ENCODE measurements at regions not wholly inside any gene's neighbourhood (a gene's known extent, or its start where the extent isn't known, plus 50 kb on each side); places are given as distances from the start of the nearest gene placed in this dataset.

DNA sequence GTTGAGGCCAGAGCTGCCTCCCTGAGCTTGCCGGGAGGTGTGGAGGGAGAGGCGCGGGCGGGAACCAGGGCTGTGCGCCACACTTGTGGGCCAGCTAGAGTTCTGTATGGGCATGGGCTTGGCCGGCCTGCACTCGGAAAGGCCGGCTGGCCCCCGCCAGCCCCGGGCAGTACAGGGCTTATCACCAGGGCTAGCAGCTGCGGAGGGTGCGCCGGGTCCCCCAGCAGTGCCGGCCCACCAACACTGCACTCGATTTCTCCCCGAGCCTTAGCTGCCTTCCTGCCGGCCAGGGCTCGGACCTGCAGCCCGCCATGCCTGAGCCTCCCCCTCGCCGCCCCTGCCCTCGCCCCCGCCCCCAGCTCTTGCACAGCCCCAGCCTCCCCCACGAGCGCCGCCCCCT, 472.7 kb downstream of the TFAP2A start:
- DNase-seq (ENCODE audit: low read depth), result no peak

DNA sequence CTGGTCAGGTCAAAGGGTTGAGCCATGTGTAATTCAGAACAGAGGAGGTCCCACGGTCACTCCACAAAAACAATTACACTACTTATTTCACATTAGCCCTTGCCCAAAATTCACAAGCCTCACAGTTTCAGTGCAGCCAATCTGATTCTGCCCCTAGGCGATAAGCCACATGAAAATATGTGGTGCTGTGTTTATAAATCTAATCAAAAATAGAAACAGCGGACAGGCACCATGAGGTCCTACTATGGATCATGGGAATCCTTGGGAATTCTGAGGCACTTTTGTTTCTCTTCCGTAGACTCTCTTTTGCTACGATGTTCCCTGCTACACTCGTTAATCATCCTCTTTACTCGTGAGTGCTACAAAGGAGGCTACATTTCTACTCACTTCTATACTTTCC, 476.1 kb downstream of the TFAP2A start:
- no peak for DNase-seq (ENCODE audit: low read depth)

DNA sequence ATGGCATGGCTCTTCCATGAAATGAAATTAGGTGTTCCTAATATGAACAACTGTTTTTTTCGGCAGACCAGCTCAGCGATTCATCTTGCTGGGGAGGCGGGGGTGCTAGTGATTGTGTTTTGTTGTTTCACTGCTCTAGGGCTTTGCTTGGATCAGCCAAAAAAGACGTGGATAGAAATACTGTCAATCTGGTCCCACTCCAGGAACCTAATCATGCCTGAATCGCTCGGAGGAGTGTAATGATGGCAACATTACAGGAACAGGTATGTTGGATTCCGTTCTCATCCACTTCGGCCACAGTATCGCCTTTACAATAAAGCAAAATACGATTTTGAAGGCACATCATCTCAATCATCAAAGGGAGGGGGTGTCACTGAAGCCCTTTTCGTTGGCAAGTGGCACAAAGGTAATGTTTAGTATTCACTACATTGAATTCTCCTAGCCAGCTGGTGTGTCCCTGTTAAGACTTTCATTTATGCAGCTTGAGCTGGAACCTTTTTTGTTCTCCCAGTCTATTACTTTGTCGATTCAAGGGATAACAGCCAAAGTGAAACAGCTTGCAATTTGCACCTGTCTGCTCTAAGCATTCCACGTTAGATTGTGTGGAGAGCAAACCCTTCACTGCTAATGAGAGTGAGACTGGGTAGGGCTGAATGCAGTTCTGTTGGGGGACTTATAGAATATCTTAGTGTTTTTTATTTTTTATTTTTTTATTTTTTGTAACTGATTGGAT, 477.7 kb downstream of the TFAP2A start:
- DNase-seq (ENCODE audit: low read depth), result no peak

DNA sequence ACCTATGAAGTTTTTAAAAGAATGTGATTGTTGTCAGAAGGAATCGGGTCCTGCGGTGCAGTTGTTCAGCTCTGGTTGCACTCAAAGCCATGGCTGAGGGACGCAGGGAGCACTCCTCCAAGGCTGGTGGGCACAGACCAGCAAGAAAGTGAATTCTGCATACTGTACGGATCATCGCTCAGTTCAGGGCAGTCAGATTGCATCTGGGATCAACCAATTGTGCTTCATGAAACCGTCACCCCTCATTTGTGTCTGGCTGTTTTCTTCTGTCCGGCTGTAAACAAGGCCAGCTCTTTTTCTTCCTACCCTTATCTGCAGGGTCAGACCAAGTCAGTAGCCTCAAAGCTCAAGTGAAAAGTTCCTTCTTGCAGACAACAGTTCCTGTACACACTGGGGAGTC, 478.3 kb downstream of the TFAP2A start:
- no peak for DNase-seq (ENCODE audit: low read depth)

DNA sequence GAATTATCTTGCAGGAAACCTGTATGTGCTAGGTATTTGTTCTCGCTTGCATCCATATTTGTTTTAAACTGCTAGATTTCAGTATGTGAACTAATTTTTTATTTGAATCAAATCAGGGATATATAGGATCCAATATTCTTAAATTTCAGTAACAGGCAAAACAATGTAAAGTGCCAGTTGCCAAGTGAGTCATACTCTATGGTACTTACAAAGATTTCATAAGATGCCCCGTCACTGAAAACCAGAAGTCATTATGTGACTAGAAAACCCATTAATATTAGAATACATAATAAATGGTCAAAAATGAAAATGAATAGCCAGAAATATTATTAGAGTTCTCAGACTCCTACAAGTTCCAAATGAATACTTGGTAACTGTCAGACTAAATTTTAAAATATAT, 481.2 kb downstream of the TFAP2A start:
- DNase-seq (ENCODE audit: low read depth), result no peak

DNA sequence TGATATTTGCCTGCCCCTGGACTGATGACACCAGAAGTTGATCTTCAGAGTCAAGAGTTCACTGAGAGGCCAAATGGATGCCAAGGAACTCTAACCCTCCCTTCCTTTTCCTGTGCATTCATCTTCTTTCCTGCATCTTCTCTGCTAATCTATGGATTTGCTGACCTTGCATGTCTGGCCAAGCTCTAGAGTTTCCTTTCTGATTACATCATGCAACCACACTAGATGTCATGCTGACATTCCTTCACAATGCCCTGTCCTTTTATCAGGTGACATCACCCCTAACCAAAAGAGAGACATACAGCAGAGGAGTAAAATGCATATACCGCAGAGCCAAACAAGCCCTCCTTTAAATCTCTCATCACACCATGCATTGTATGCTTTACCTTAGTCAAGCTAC, 487.6 kb downstream of the TFAP2A start:
- no peak for DNase-seq (ENCODE audit: low read depth)

DNA sequence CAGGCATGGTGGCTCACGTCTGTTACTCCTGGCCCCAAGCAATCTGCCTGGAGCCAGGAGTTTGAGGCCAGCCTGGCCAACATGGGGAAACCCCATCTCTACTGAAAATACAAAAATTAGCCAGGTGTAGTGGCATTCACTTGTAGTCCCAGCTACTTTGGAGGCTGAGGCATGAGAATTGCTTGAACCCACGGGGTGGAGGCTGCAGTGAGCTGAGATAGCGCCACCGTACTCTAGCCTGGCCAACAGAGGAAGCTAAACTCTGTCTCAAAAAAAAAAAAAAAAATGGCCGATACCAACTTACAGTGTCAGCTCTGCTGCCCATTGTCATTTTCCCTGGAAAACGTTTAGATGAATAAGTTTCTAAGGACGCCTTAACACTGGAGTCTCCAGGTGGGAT, 489.9 kb downstream of the TFAP2A start:
- no peak for DNase-seq (ENCODE audit: low read depth)

DNA sequence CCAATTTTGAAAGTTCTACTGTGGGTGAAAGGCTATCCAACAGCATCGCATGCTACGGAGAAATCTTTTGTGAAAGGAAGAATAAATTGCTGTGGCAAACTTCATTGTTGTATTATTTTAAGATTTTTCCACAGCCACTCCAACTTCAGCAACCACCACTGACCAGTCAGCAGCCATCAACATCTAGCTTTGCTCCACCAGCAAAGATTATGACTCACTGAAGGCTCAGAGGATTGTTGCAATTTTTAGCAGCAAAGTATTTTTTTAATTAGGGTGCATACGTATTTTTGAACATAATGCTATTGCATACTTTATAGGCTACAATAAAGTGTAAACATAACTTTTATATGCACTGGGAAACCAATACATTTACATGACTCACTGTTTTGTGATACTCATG, 493.5 kb downstream of the TFAP2A start:
- no peak for DNase-seq (ENCODE audit: low read depth)

DNA sequence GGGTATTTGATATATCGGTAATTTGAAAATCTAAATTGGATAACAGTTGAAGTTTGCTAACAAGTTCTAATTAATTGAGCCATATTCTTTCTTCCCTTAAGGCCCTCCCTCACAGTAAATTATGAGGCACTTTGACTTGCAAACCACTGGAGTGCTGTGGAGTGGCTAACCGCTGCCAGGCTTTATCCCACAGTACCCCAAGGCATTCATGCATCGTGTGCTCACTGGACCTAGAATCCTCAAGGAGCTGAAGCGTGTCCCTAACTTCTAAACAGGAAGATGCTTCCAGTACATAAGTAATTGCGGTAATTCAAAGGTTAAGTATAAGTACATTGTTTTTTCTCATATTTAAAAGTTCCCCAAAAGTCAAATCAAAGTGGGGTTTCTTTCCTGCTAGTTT, 499.9 kb downstream of the TFAP2A start:
- DNase-seq (ENCODE audit: low read depth), result no peak

DNA sequence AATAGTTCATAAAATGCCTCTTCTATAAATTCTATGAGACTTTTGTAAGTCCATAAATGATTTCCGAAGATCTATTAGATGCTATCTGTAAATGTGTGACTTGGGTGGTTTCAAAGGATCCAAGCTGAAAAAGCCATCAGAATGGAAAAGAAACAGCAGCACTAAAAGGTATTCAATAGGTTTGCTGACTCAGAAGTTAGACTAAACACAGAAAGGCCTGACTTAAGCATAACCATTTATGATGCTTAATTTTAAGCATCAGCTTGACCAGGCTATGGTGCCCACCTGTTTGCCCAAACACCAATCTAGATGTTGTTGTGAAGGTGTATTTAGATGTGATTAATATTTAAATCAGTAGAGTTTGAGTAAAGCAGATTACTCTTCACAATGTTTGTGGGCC, 513.5 kb downstream of the TFAP2A start:
- DNase-seq (ENCODE audit: low read depth), result no peak

DNA sequence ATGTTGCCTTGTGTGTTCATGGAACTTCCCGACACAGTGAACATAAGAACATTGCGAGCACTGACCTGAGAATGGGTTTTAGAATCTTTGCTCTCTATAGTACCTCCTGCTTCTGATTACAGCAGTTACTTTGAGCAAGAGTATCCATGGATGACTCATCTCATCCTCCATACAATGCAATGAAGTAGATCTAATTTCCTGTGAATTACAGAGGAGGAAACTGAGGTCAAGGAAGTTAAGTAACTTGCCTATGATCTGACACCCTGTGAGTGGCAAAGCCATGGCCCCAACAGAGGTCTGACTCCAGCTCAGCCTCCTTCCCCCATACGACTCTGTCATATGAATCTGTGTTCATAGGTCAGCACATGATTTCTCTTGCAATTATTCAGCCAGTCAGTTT, 518.1 kb downstream of the TFAP2A start:
- no peak for DNase-seq (ENCODE audit: low read depth)

DNA sequence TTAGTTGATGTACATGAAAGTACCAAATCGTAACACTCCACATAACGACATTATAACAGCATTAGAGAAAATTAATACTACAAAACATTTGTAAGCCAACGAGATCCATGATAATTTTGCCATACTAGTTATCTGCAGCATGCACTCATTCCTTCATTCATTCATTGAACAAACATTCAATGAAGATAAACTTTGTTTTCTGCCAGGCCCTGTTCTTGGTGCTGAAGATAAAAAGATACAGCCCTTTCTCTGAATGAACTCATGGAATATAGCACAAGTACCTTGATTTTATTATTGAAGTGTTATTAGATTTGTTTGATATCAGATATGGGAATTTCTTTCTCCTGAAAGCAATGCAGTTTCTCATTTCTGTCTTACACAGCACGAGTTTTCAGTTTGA, 524.0 kb downstream of the TFAP2A start:
- no peak for DNase-seq (ENCODE audit: low read depth)

DNA sequence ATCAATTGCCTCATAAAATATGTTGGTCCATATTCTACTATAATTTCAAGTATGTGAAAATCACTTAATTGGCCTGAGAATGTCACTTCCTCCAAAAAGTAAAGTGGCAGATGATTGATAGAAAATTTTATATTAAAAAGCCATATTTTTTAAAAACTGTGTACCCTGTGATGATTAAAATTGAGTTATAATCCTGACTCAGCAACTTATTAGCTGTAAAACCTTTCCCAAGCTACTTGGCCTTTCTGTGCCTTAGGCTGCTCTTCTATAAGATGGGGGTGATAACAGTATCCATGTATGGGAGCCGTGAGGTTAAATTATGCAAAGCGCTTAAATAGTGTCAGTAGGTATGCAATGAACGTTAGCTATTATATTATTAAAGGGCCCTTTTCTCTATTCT, 524.4 kb downstream of the TFAP2A start:
- DNase-seq (ENCODE audit: low read depth), result no peak

DNA sequence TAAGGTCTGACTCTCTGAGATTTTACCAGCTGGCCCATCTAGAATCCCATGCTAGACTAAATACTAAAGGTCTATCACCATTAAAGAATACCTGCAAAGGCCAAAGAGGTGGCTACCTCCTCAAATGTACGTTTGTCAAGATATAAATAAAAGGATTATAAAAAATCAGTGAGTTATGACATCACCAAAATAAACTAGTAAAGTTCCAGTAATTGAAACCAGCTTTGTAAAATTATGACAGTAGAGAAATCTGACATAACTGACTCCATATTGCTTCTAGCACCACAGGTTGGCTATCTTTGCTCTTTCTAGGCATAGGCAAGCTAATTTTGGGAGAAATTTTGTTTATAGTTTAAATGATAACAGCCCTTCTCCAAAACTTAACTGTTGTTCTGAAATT, 536.3 kb downstream of the TFAP2A start:
- DNase-seq (ENCODE audit: low read depth), result no peak

DNA sequence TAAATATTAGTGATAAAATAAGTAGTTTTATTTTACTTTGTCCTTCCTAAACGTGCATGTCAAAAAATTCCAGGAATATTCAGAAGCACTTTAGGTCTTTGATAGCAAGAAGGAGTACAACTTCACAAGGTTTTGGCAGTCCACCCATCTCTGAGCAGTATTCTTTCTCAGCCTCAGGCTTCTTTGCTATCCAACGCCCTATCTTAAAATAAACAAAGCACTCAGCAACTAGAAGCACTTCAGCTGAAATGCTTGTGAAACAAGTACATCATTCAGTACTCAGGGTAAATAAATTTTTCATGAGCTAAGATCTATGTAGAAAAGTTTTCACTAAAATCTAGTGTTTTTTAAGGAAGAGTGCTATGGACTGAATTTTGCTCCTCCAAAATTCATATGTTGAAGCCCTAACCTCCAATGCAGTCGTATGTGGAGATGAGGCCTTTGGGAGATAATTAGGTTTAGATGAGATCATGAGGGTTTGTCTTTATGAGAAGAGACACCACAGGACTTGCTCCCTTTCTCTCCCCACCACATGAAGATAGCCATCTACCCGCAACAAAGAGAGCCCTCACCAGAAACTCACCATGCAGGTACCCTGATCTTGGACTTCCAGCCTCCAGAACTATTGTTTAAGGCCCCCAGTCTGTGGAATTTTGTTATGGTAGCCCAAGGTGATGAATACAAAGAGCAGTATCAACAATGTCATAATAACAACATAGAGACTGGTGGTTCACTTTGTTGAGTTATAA, 539.1 kb downstream of the TFAP2A start:
- DNase-seq (ENCODE audit: low read depth), result no peak

DNA sequence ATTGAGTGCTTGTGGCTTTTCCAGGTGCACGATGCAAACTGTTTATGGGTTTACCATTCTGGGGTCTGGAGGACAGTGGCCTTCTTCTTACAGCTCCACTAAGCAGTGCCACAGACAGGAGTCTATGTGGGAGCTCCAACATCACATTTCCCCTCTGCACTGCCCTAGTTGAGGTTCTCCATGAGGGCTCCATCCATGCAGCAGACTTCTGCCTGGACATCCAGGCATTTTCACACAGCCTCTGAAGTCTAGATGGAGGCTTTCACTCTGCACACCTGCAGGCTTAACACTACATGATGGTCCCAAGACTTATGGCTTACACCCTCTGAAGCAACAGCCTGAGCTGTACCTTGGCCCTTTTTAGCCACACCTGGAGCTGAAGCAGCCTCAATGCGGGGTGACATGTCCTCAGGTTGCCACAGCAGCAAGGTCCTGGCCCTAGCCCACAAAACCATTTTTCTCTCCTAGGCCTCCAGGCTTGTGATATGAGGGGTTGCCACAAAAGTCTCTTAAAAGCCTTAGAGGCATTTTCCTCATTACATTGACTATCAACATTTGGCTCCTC, 552.2 kb downstream of the TFAP2A start:
- no peak for DNase-seq (ENCODE audit: low read depth)

DNA sequence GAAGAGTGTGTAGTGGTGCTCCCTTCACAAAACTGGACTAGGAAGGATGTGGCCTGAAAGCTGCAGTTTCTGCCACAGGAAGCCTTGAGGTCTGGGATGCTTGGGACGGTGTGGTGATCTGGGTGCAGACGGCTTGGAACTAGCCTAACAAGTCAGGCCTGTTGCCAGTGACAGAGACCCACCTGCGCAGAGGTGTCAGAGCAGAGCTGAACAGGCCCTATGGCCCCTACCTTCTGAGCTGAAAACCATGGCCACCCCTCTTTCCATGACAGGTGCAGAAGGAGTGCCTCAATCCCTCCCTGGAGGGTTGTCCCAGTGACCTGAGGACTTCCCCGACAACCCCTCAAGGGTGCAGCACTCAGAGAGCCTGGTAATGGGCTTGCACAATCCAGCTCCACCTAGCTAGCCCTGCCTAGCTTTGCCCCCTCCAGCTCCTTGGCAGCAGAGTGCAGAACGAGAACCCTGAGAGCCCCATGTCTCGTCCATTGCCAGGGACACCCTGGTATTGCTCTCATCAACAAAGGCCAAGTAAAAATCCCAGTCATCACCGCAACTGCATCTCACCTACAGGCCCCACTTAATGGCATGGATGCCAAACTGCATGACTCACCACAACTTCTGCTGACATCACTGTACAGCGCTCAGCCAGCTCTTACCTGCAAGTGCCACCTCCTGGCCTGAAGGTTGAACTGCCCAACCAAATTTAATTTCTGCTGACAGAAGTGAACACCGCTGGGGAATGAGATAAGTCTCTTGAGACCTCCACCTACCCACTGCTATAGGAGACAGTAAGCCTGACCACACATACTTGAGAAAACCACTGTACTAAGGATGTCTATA, 563.1 kb downstream of the TFAP2A start:
- no peak for DNase-seq (ENCODE audit: low read depth)

DNA sequence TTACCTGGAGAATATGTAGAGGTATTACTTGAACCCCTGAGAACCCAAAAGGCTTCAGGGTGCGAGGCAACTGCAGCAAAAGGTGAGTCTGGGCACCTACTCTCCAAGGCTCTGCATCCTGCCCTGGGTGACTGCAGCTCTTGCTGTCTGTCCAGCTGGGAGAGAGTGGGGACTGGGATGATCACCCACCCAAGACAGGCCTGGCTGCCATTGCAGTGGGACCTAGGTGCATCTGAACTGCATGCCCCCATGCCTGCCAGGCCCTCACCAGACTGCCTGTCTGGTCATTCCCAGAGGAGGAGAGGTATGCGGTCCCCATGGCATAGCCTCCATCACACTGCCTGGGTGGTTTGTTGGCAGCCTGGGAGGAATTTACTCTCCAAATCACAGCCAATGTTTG, 563.9 kb downstream of the TFAP2A start:
- DNase-seq (ENCODE audit: low read depth), result no peak

DNA sequence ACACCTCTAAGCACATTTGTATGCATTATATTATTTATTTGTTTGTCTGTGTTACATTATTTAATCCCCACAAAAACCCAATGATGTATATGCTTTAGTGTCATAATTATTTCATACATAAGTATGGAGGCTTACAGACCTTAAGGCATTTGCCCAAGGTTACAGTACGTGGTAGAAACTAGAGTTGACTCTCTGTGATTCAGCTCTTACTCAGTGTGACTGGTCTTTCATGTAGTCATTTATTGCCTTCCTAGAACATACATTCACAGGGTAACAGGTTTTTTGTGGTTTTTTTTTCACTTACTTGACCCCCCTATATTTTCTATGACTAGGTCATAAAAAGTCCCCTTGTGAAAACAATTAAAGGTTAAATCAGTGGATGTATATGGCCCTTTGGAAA, 566.8 kb downstream of the TFAP2A start:
- DNase-seq (ENCODE audit: low read depth), result no peak

DNA sequence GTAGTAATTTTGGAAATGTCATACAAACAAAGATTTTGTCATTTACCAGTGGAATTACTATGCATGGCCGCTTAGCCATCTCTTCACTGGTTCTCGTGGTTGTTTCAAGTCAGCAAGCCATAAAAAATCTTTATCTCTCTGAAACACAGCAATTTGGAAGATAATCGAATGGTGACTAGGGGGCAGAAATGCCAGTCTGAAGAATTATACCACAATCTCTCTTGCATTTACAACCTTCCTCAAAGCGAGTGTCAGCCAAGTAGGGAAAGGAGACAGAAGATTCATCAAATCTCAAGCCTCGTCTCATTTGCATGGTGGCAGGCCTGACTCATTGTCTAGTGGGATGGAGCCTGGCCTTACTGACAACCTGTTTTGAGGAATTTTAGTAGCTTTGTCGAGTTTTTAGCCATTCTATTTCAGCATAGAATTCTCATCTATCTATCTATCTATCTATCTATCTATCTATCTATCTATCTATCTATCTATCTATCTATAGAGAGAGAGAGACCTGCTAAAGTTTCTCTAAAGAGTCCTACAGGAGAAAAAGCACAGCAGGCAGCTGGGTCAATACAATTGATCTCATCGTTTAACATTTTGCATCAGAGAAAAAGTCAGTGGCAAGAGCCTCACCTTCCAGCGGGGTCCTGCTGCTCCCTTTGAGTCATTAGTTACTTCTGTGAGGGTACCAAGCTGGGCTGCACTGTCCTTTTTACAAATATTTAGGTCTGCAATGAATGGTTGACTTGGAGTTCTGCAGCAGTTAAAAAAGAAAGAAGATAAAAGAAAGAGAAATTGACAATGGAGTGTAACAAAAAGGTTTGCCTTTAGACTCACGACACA, 572.8 kb downstream of the TFAP2A start:
- no peak for DNase-seq (ENCODE audit: low read depth)

DNA sequence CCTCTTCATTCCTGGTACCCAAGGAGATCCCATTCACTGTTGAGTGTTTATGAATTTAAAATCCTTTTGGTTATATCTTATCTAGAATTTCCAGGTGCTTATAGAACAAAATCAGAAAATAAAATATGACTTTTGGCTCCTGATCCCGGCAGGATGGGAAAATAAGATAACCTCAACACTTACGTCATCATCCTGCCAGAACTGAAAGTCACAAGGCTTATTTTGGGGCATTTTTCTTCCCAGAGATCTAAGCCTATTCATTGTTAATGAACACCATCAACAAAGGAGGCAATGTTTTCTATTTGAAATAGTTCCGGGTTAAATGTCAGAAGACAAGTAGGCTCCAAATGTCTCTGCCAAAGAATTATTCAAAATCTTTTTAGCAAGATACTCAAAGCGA, 580.6 kb downstream of the TFAP2A start:
- no peak for DNase-seq (ENCODE audit: low read depth)

DNA sequence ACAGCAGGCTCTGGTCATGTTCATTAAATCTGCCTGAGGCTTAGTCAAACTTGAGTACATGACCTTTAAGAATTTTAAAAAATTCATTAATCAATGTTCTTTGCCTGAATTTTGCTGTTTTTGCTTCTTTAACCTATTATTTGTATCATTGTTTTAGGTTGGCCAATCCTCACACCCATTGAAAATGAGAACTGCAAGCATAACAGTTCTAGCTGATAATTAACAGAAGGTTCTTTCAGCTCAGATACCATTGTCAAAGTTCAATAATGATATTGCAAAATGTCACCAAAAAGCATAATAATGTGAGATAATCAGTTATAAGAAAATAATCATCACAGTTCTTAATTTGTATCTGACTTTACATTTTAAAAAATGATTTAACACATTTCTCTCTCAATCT, 583.1 kb downstream of the TFAP2A start:
- no peak for DNase-seq (ENCODE audit: low read depth)

Data from stimulated activated CD8-positive, alpha-beta memory T cell treated with anti-CD3 and anti-CD28 coated beads, Interleukin-4, amount 100 ng/mL, for 24 hours (primary cell).